ENCODE measurements at regions not wholly inside any gene's neighbourhood (a gene's known extent, or its start where the extent isn't known, plus 50 kb on each side); places are given as distances from the start of the nearest gene placed in this dataset.

- TF ChIP-seq, protein P1, sequence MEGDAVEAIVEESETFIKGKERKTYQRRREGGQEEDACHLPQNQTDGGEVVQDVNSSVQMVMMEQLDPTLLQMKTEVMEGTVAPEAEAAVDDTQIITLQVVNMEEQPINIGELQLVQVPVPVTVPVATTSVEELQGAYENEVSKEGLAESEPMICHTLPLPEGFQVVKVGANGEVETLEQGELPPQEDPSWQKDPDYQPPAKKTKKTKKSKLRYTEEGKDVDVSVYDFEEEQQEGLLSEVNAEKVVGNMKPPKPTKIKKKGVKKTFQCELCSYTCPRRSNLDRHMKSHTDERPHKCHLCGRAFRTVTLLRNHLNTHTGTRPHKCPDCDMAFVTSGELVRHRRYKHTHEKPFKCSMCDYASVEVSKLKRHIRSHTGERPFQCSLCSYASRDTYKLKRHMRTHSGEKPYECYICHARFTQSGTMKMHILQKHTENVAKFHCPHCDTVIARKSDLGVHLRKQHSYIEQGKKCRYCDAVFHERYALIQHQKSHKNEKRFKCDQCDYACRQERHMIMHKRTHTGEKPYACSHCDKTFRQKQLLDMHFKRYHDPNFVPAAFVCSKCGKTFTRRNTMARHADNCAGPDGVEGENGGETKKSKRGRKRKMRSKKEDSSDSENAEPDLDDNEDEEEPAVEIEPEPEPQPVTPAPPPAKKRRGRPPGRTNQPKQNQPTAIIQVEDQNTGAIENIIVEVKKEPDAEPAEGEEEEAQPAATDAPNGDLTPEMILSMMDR (IDR thresholded peaks at IDR 0.05), result no peak
- TF ChIP-seq EP300 (IDR thresholded peaks at IDR 0.05) (no peak), POLR2A (IDR thresholded peaks at IDR 0.05) (no peak)
These were observed 335.9 kb downstream of the XPNPEP1 start for GRCh38 chr10:109587366-109587765.

Measured in tibial nerve (tissue), 4 donors.